Heart right ventricle (tissue), 16 donors: ENCODE measurements at regions not wholly inside any gene's neighbourhood (a gene's known extent, or its start where the extent isn't known, plus 50 kb on each side); places are given as distances from the start of the nearest gene placed in this dataset.
A peak's percentile ranks its signal among the peaks of the same experiment; 100 is the strongest.
"Not testable (repeated sequence)": the region's sequence is repeated elsewhere in the genome, so short reads cannot be mapped to it uniquely, and the experiment has no call there.

Experiments
- ATAC-seq, 8 donors: fragments of 200-7000 bp; cut with Tn5 transposase; one replicate each; pipeline ENCODE4 v1.9.1; 2020; ENCODE audit warnings: mild to moderate bottlenecking in 8 of 8, moderate library complexity in 8 of 8, moderate number of reproducible peaks in 1 of 8
- DNase-seq, 2 donors: peaks; one replicate each; pipeline ENCODE4 v3.0.0-alpha.2; 2020
- H3K27ac ChIP-seq, 10 donors: fragments of 200-600 bp; sonication (generic) in 2 of 10; one replicate each; pipeline versions ENCODE4 v1.5.0 to v1.8.0; 2020 to 2022; ENCODE audit warnings: mild to moderate bottlenecking in 3 of 10
- H3K27me3 ChIP-seq, 7 donors: fragments of 200-600 bp; one replicate each; pipeline ENCODE4 v1.8.0; 2021 to 2022; ENCODE audit warnings: mild to moderate bottlenecking in 2 of 7
- H3K36me3 ChIP-seq, 9 donors: fragments of 200-600 bp; sonication (generic) in 1 of 9; one replicate each; pipeline versions ENCODE4 v1.5.0 to v1.8.0; 2020 to 2022; ENCODE audit warnings: mild to moderate bottlenecking in 2 of 9
- H3K4me1 ChIP-seq, 9 donors: fragments of 200-600 bp; sonication (generic) in 1 of 9; one replicate each; pipeline versions ENCODE4 v1.5.0 to v1.8.0; 2020 to 2022; ENCODE audit warnings: mild to moderate bottlenecking in 4 of 9
- H3K4me3 ChIP-seq, 10 donors: fragments of 200-600 bp; sonication (generic) in 2 of 10; one replicate each; pipeline versions ENCODE4 v1.5.0 to v1.8.0; 2020 to 2022; ENCODE audit warnings: mild to moderate bottlenecking in 7 of 10, moderate library complexity in 2 of 10
- H3K9me3 ChIP-seq, 11 donors: fragments of 200-600 bp in 10 of 11; sonication (generic) in 2 of 11; one replicate each; pipeline versions ENCODE4 v1.5.0 to v1.8.0; 2013 to 2022; ENCODE audit warnings: mild to moderate bottlenecking in 2 of 11, control low read depth in 1 of 11, moderate library complexity in 1 of 11
- WGBS, 2 donors: extraction: QIAGEN DNeasy Blood & Tissue Kit; methylation state at CpG; one replicate each; pipeline ENCODE4 v1.1.7; 2013; ENCODE audit warnings: inconsistent platforms in 1 of 2; 5-methylcytosine and 5-hydroxymethylcytosine counted together
- intact Hi-C, 10 donors: fragments of 100-400 bp; cut with DNase I; formaldehyde crosslinking; loops; one replicate each; pipeline versions ENCODE4 v1.11.1 to v1.14.2; 2022
- TF ChIP-seq, protein P1 (sequence below), 9 donors: fragments of 200-600 bp; sonication (generic) in 2 of 9; IDR thresholded peaks; one replicate each; pipeline versions ENCODE4 v1.5.0 to v1.8.0; 2021 to 2022; ENCODE audit warnings: antibody characterized with exemption in 9 of 9, mild to moderate bottlenecking in 5 of 9, moderate library complexity in 1 of 9
- donor health status: Arrhythmogenic right ventricular cardiomyopathy.
- donor health status: ischemic (EF 13 %, LVEDD 7.1; RV severe dilation, severe dysfunction).
- donor health status: healthy with polysubstance abuse.
- donor health status: DM: no; HTN: yes; CAD: no.
- donor health status: DM: no; HTN: no; CAD: no.
- donor health status: ischemic (EF 25% LVEDD 6.9; RV normal size, moderate dysfunction).
- donor health status: ischemic (EF 25% LVEDD 5.7; RV mildly dilated, moderate dysfunction).
- donor health status: healthy.
- donor health status: DM: yes; HTN: yes; CAD: no.
- donor health status: Ischemic cardiomyopathy.
- donor health status: ischemic (EF 35%, LVEDD 5.7; RV mildly dilated, moderate dysfunction).
- donor health status: nonischemic (EF 11% LVEDD 7.7; RV severe dilation, severe dysfunction).
- donor health status: DM: yes; HTN: yes; CAD: no.
- donor health status: PGD.
- donor health status: ischemic (EF 29% LVEDD 5.4; RV normal size, mild dysfunction).
- donor health status: nonischemic (EF 23%, LVEDD 6.1; RV moderate dilation, normal function).

- WGBS, 2 donors: 69 to 71% methylated on average over 13 of the region's 13 CpGs
- intact Hi-C loops: no loop called here
These were observed 55.2 kb upstream of the WNT7B start for GRCh38 chr22:46031965-46032851.

DNA sequence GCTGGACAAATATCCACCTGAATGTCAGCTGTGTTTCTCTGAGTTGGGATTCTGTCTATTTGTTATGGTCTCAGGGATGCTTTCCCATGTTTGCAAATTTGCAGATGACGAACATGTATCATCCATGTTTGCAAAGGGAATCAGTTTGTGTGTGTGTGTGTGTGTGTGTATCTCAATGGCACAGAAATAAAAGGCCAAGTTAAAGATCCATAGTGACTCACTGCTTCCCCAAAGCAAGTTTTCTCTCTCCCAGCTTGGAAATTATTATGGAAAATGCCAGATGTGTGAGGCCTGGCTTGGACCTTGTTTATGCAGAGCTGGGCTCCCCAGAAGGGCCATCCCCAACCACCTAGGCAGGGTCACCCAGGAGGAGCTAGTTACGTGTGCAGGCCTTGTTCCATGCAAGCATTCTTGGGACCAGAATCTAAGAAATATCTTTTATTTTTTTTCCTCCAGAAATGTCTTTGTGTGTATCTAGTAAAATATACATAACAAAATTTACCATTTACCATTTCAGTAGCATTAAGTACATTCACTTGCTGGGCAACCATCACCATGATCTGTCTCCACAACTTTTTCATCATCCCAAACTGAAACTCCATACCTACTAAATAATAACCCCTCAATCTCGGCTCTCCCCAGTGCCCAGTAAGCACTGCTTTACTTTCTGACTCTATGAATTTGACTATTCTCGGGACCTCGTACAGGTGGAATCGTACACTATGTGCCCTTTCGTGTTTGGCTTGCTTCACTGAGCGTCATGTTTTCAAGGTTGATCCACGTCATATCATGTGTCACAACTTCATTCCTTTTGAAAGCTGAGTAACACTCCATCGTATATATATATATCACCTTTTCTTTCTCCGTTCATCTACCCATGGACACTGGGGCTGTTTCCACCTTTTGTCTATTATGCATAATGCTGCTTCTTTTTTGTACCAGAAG is 56.6 kb upstream of the WNT7B start:
- no peak overlapping the region for H3K4me3 ChIP-seq
- H3K9me3 ChIP-seq: no peaks in the 10 kb centered on the region
- TF ChIP-seq, protein P1, sequence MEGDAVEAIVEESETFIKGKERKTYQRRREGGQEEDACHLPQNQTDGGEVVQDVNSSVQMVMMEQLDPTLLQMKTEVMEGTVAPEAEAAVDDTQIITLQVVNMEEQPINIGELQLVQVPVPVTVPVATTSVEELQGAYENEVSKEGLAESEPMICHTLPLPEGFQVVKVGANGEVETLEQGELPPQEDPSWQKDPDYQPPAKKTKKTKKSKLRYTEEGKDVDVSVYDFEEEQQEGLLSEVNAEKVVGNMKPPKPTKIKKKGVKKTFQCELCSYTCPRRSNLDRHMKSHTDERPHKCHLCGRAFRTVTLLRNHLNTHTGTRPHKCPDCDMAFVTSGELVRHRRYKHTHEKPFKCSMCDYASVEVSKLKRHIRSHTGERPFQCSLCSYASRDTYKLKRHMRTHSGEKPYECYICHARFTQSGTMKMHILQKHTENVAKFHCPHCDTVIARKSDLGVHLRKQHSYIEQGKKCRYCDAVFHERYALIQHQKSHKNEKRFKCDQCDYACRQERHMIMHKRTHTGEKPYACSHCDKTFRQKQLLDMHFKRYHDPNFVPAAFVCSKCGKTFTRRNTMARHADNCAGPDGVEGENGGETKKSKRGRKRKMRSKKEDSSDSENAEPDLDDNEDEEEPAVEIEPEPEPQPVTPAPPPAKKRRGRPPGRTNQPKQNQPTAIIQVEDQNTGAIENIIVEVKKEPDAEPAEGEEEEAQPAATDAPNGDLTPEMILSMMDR (IDR thresholded peaks at IDR 0.05): no peak
- intact Hi-C loops: no loop called here
- H3K36me3 ChIP-seq: no peaks in the 10 kb centered on the region
- no peaks in the 10 kb centered on the region for H3K27me3 ChIP-seq
- DNase-seq (no peak), ATAC-seq (no peak)
- H3K27ac ChIP-seq: no peak overlapping the region
- H3K4me1 ChIP-seq: peaks cover 6 to 43% (median 25%) of the 10 kb centered on the region in 9 donors
- WGBS, 2 donors: 92 to 96% methylated on average over 11 of the region's 11 CpGs

More at GRCh38 chr22:46031965-46032851, 55.2 kb upstream of the WNT7B start:
- Histone ChIP-seq H3K4me1 (peaks cover 6 to 48% (median 24%) of the 10 kb centered on the region in 9 donors), H3K36me3 (no peaks in the 10 kb centered on the region), H3K4me3 (no peak overlapping the region), H3K27me3 (peaks cover 0 to 3% (median 0%) of the 10 kb centered on the region in 7 donors), H3K27ac (peak overlapping the region in 2 of 10 donors; percentile 4 to 13), H3K9me3 (no peaks in the 10 kb centered on the region)
- DNase-seq (no peak), ATAC-seq (no peak)
- TF ChIP-seq, protein P1 (IDR thresholded peaks at IDR 0.05): no peak

DNA sequence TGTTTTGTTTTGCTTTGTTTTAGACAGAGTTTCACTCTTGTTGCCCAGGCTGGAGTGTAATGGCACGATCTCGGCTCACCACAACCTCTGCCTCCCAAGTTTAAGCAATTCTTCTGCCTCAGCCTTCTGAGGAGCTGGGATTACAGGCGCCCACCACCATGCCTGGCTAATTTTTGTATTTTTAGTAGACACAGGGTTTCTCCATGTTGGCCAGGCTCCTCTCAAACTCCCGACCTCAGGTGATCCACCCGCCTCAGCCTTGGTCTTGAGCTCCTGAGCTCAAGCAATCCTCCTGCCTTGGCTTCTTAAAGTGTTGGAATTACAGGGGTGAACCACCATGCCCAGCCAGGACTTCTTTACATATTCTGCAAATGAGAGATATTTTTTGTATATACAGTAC is 57.5 kb upstream of the WNT7B start:
- H3K4me3 ChIP-seq, H3K27me3 ChIP-seq, H3K36me3 ChIP-seq, H3K9me3 ChIP-seq, intact Hi-C loops, ATAC-seq, DNase-seq: not testable (repeated sequence)
- peaks cover 6 to 40% (median 25%) of the 10 kb centered on the region in 9 donors for H3K4me1 ChIP-seq
- WGBS, 2 donors: 91 to 94% methylated on average over 5 of the region's 5 CpGs
- peak overlapping the region in 1 of 10 donors; percentile 96 for H3K27ac ChIP-seq

DNA sequence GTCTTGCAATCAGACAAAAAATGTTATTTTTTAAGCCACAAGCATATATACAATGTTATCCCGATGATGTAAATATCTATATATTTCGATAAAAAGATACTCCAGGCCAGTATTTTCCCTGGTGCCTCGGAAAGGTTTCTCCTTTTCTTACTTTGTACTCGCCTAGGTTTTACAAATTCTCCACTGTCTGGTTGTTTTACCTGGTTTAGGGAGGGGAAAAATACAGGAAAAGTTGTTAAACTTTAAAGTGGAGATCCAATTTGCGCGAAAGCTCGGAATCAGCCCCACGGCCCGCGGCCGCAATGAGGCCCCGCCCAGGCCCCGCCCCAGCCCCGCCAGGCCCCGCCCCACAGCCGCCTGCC is 58.4 kb upstream of the WNT7B start:
- intact Hi-C loops: loop anchor here in 2 of 10 donors (5.0 kb wide), 1 partner anchor 37 kb away; no protein-coding TSS in a partner anchor
- Histone ChIP-seq H3K27me3 (no peaks in the 10 kb centered on the region), H3K4me3 (peak overlapping the region in 9 of 10 donors; percentile 16 to 86 (median 45)), H3K4me1 (peaks cover 6 to 36% (median 20%) of the 10 kb centered on the region in 9 donors), H3K36me3 (no peaks in the 10 kb centered on the region), H3K27ac (peak overlapping the region in 9 of 10 donors; percentile 66 to 99 (median 80)), H3K9me3 (no peaks in the 10 kb centered on the region)
- ATAC-seq: no peak
- no peak for DNase-seq
- 2 to 3% methylated on average over 16 of the region's 16 CpGs for WGBS, 2 donors
- TF ChIP-seq, protein P1 (IDR thresholded peaks at IDR 0.05): no peak
